H54 (cell line): ENCODE measurements at regions not wholly inside any gene's neighbourhood (a gene's known extent, or its start where the extent isn't known, plus 50 kb on each side); places are given as distances from the start of the nearest gene placed in this dataset.

ENCODE experiments used
- DNase-seq: peaks from one replicate; pipeline ENCODE4 v3.0.0; 2011; ENCODE audit warnings: low spot score, mixed read lengths; ENCODE audit not compliant: insufficient read length
- FAIRE-seq: peaks from 3 replicates; lab custom pipeline; 2011; peaks lifted over from hg19 to GRCh38; lab: Jason Lieb, UNC
- POLR2A ChIP-seq: IDR thresholded peaks from 2 replicates; pipeline ENCODE4 v1.6.1; 2011; ENCODE audit warnings: low read depth, mild to moderate bottlenecking, low read length

DNA sequence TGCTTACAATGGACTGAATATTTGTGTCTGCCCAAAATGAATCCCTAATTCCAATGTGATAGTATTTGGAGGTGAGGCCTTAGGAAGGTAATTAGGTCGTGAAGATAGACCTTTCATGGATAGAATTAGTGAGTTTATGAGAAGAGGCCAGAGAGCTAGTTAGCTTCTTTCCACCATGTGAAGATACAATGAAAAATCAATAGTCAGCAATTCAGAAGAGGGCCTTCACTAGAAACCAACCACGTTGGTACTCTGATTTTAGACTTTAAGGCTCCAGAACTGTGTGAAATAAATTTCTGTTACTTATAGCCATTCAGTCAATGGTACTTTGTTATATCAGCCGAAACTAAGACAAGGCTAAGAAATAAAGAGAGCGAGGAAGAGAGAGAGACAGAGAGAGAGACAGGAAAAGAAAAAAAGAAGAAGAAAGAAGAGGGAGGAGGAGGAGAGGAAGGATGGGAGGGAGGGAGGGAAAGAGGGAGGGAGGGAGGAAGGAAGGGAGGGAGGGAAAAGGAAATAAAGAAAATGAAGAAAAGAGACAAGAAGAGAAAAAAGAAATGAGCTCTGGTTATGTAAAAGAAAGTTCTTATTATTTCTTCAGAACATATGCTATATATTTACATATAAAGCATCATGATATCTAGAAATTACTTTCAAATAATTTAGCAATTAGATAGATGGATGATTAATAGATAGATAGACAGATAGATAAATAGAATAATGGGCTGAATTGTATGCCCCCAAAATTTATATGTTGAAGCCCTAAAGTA, 1725.3 kb downstream of the EFNA5 start:
- TF ChIP-seq POLR2A, result no peak
- no peak for DNase-seq
- FAIRE-seq, result no peak

GRCh38 chr5:105940181-105940580, 1730.6 kb downstream of the EFNA5 start:
- FAIRE-seq (no peak), DNase-seq (no peak)
- TF ChIP-seq POLR2A, result no peak

GRCh38 chr5:105934171-105934570, 1736.6 kb downstream of the EFNA5 start:
- no peak for TF ChIP-seq POLR2A
- no peak for FAIRE-seq
- DNase-seq, result no peak

- FAIRE-seq (no peak), DNase-seq (peak; percentile 3)
- TF ChIP-seq POLR2A, result no peak
Observed at GRCh38 chr5:105931881-105932421, 1738.8 kb downstream of the EFNA5 start.

DNA sequence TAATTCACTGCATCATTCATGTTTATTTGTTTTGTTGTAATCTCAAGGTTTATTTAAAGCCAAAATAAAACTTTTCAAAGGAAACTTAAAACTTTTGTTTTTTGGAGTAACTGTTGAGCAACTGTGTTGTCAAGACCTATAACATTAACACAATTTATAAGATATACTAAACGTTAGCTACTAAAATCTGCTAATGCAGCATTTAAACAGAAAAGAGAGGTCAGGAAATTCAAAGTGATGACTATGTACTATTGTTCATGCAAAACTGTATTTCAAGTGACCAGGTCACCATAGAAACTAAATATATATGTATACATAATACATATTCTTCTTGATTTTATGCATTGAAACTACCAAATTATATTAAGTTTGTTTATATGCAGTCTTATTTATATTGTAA, 1740.9 kb downstream of the EFNA5 start:
- DNase-seq (no peak), FAIRE-seq (no peak)
- TF ChIP-seq POLR2A, result no peak

- TF ChIP-seq POLR2A, result no peak
- DNase-seq, result no peak
- peak; percentile 80 for FAIRE-seq
Observed at GRCh38 chr5:105924366-105924765, 1746.4 kb downstream of the EFNA5 start.

DNA sequence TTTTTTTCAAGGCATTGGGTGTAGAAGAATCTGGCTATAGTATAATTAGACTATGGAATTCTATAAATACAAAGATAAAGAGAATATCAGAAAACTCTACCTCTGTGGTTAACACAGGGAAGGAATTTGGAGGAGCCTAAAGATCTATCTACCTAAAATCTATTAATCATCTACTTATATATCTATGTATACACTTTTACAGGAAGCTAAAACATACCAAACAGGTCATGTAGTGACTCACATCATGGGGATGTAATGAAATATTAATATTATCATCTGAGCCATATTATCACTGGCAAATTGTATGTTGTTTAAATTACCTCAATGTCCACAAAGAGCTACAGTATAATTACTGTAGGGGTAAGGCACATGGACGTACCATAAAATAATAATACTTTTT, 1748.2 kb downstream of the EFNA5 start:
- DNase-seq (no peak), FAIRE-seq (no peak)
- no peak for TF ChIP-seq POLR2A

- DNase-seq, result no peak
- TF ChIP-seq POLR2A, result no peak
Observed at GRCh38 chr5:105922080-105922479, 1748.7 kb downstream of the EFNA5 start.

DNA sequence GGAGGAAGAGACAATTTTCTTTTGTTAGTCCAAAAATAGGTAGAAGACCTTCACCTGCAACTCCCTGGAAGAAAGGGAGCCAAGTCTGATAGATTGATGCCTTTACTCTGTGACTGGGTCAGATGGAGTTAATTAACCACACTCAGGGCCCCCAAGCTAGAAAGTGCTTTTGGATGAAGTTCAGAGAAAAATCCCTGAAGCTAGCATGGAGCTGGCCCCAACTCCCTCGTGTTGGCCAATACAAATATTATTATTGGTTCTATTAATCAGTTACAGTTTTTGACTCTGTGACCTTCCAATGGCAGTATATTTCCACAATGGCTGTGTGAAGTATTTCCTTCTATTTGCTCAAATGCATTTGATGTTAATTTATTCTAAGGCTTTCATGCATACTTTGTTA, 1753.5 kb downstream of the EFNA5 start:
- TF ChIP-seq POLR2A, result no peak

More at GRCh38 chr5:105922080-105922479, 1748.7 kb downstream of the EFNA5 start:
- FAIRE-seq, result no peak

GRCh38 chr5:105907016-105907415, 1763.7 kb downstream of the EFNA5 start:
- DNase-seq (no peak), FAIRE-seq (no peak)
- TF ChIP-seq POLR2A, result no peak

More for the DNA sequence above, 1753.5 kb downstream of the EFNA5 start:
- DNase-seq, result no peak
- FAIRE-seq, result no peak

DNA sequence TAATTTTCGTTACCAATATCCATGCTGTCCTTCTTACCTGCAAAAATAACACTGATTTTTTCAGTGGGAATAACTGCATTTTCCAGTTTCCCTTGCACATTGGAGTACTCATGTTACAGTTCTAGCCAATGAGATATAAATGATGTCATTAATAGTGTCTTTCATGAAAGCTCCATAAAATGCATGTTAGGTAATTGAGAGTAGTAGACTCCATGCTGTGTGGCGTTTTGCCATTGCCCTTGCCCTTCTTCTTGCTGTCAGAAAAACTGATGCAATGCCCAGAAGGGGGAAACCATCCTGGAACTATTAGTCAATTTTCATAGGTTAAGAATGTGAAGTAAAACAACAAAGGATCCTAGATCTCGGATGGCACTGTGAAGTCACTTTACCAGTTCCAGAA, 1765.3 kb downstream of the EFNA5 start:
- DNase-seq (no peak), FAIRE-seq (no peak)
- TF ChIP-seq POLR2A, result no peak

DNA sequence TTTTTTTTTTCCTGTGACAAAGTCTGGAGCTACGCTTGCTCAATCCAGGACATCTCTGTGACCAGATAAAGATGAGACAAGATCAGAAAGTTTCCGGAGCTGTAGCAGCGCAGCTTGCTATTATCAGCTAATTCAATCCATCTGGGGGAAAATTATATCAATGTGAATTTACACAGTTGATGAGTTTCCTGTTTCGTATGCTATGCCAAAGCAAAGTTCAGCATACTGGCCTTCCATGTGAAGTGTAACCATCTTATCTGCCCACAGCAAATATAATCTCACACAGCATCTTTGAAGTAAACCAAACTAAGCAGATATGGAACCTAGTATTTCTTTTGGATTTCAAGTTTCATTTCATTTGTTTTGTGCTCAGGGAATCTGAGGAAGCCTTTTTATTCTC, 1767.7 kb downstream of the EFNA5 start:
- no peak for DNase-seq
- peak; percentile 58 for FAIRE-seq
- no peak for TF ChIP-seq POLR2A

GRCh38 chr5:105899726-105900125, 1771.0 kb downstream of the EFNA5 start:
- FAIRE-seq (no peak), DNase-seq (no peak)
- no peak for TF ChIP-seq POLR2A

DNA sequence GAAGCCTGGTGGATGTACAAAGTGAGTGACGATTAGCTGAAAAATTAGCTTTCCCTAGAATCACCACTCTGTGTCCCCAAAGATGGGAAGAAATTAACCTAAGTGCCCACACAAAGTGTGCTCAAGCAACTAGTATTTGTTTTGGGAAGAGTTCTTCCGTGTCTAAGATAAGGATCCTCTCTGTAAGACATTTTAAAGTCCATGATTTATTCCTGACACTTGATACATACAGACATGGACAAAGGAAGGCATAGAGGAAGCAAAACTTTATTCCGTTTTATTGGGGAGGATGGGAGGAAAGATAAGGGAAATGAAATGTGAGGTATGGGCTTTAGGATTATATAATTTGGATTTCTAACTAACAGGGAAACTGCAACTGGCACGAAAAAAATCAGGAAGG, 1772.6 kb downstream of the EFNA5 start:
- no peak for DNase-seq
- no peak for TF ChIP-seq POLR2A
- FAIRE-seq, result no peak

DNA sequence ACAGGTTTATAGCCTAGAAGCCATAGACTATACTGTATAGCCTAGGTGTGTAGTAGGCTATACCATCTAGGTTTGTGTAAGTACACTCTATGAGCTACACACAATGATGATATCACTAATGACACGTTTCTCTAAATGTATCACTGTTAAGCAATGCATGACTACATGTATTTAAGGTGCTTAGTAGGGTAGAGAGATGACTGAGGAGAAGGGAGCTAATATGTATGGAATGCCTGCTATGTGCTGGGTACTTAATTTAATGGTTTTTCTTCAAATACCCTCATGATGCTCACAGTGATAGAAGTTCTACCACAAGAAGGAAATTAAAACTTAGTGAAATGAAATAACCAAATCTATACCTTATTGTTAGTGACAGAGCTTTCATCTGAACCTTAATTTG, 1785.5 kb downstream of the EFNA5 start:
- DNase-seq (no peak), FAIRE-seq (peak; percentile 65)
- TF ChIP-seq POLR2A, result no peak
